CD8-positive, alpha-beta memory T cell (primary cell): ENCODE measurements at regions not wholly inside any gene's neighbourhood (a gene's known extent, or its start where the extent isn't known, plus 50 kb on each side); places are given as distances from the start of the nearest gene placed in this dataset.

Experiments
- CTCF ChIA-PET: fragments of 350-600 bp; sonication (Branson Sonifier 250); formaldehyde crosslinking; loops from one replicate; lab custom pipeline; 2021; ENCODE audit warnings: antibody characterized with exemption; lab: Charles Lee
- POLR2A ChIA-PET: fragments of 350-600 bp; sonication (Branson Sonifier 250); formaldehyde crosslinking; loops from one replicate; lab custom pipeline; 2021; ENCODE audit warnings: antibody characterized with exemption; lab: Charles Lee
- DNase-seq, 5 donors: peaks; one replicate each; pipeline versions ENCODE4 v3.0.0 to v3.0.0-alpha.2; 2020 to 2022; ENCODE audit warnings: mixed read lengths in 1 of 5
- H3K27ac ChIP-seq: one replicate; pipeline ENCODE4 v1.7.0; 2013; ENCODE audit warnings: low read depth, mild to moderate bottlenecking, low read length, moderate library complexity
- H3K27me3 ChIP-seq: 2 replicates; pipeline ENCODE4 v1.7.0; 2013; ENCODE audit warnings: low read length, mild to moderate bottlenecking; ENCODE audit not compliant: insufficient read depth, poor library complexity, severe bottlenecking
- H3K36me3 ChIP-seq: 2 replicates; pipeline ENCODE4 v1.7.0; 2013; ENCODE audit warnings: mild to moderate bottlenecking, low read length, moderate library complexity; ENCODE audit not compliant: insufficient read depth
- H3K4me1 ChIP-seq: 2 replicates; pipeline ENCODE4 v1.7.0; 2013; ENCODE audit warnings: mild to moderate bottlenecking, low read length, moderate library complexity; ENCODE audit not compliant: insufficient read depth
- H3K4me3 ChIP-seq: 2 replicates; pipeline ENCODE4 v1.7.0; 2013; ENCODE audit warnings: mild to moderate bottlenecking, low read length
- H3K9me3 ChIP-seq: 2 replicates; pipeline ENCODE4 v1.7.0; 2013; ENCODE audit warnings: mild to moderate bottlenecking, low read length
- H3K27ac Mint-ChIP-seq, 8 donors: one replicate each; pipeline ENCODE4 v1.8.0; 2020 to 2021; ENCODE audit warnings: mixed read lengths in 8 of 8, mild to moderate bottlenecking in 6 of 8, inconsistent platforms in 3 of 8, moderate library complexity in 3 of 8
- H3K27me3 Mint-ChIP-seq, 2 donors: one replicate each; pipeline ENCODE4 v1.8.0; 2020 to 2021; ENCODE audit warnings: mixed read lengths in 2 of 2, mild to moderate bottlenecking in 1 of 2, moderate library complexity in 1 of 2
- H3K36me3 Mint-ChIP-seq, 3 donors: one replicate each; pipeline ENCODE4 v1.8.0; 2020 to 2021; ENCODE audit warnings: mixed read lengths in 3 of 3, inconsistent platforms in 1 of 3, mild to moderate bottlenecking in 1 of 3
- H3K4me1 Mint-ChIP-seq, 3 donors: one replicate each; pipeline ENCODE4 v1.8.0; 2020 to 2021; ENCODE audit warnings: mixed read lengths in 3 of 3, inconsistent platforms in 1 of 3, mild to moderate bottlenecking in 1 of 3
- H3K4me3 Mint-ChIP-seq, 7 donors: one replicate each; pipeline ENCODE4 v1.8.0; 2020 to 2021; ENCODE audit warnings: mixed read lengths in 7 of 7, mild to moderate bottlenecking in 6 of 7, moderate library complexity in 4 of 7, inconsistent platforms in 2 of 7
- H3K9me3 Mint-ChIP-seq, 5 donors: one replicate each; pipeline ENCODE4 v1.8.0; 2020 to 2022; ENCODE audit warnings: mixed read lengths in 5 of 5, mild to moderate bottlenecking in 3 of 5, moderate library complexity in 2 of 5, inconsistent platforms in 1 of 5

GRCh38 chr17:73715769-73716168 is 71.5 kb upstream of the SDK2 start:
- Histone ChIP-seq H3K36me3 (no peaks in the 10 kb centered on the region), H3K4me3 (no peak overlapping the region), H3K4me1 (peaks cover 13% of the 10 kb centered on the region), H3K9me3 (no peaks in the 10 kb centered on the region), H3K27ac (no peak overlapping the region), H3K27me3 (no peaks in the 10 kb centered on the region)
- H3K4me1 Mint-ChIP-seq: peaks cover 1 to 19% (median 7%) of the 10 kb centered on the region in 3 donors
- DNase-seq: no peak
- no peak overlapping the region for H3K4me3 Mint-ChIP-seq
- H3K9me3 Mint-ChIP-seq: peaks cover 0 to 2% (median 0%) of the 10 kb centered on the region in 5 donors
- H3K36me3 Mint-ChIP-seq: peaks cover 0 to 2% (median 0%) of the 10 kb centered on the region in 3 donors
- POLR2A ChIA-PET: no interaction called here
- CTCF ChIA-PET: no interaction called here
- H3K27me3 Mint-ChIP-seq: peaks cover 5 to 18% of the 10 kb centered on the region in 2 donors
- H3K27ac Mint-ChIP-seq: no peak overlapping the region

- H3K4me3 ChIP-seq: no peak overlapping the region
- no peaks in the 10 kb centered on the region for H3K9me3 ChIP-seq
- no peaks in the 10 kb centered on the region for H3K36me3 ChIP-seq
- peaks cover 28% of the 10 kb centered on the region for H3K4me1 ChIP-seq
- H3K27ac Mint-ChIP-seq: no peak overlapping the region
- H3K4me3 Mint-ChIP-seq: no peak overlapping the region
- ChIA-PET CTCF (no interaction called here), POLR2A (no interaction called here)
- H3K36me3 Mint-ChIP-seq: peaks cover 0 to 2% (median 0%) of the 10 kb centered on the region in 3 donors
- H3K9me3 Mint-ChIP-seq: peaks cover 0 to 2% (median 0%) of the 10 kb centered on the region in 5 donors
- H3K27me3 Mint-ChIP-seq: peaks cover 4 to 5% of the 10 kb centered on the region in 2 donors
- no peaks in the 10 kb centered on the region for H3K27me3 ChIP-seq
- no peak for DNase-seq
- peaks cover 12 to 33% (median 21%) of the 10 kb centered on the region in 3 donors for H3K4me1 Mint-ChIP-seq
- no peak overlapping the region for H3K27ac ChIP-seq
Measured at GRCh38 chr17:73717690-73718089, 73.4 kb upstream of the SDK2 start.

- DNase-seq: no peak
- H3K4me1 Mint-ChIP-seq: peaks cover 19 to 40% (median 28%) of the 10 kb centered on the region in 3 donors
- ChIA-PET POLR2A (no interaction called here), CTCF (no interaction called here)
- Histone ChIP-seq H3K4me3 (no peak overlapping the region), H3K27me3 (no peaks in the 10 kb centered on the region), H3K36me3 (no peaks in the 10 kb centered on the region), H3K9me3 (no peaks in the 10 kb centered on the region), H3K27ac (no peak overlapping the region), H3K4me1 (peaks cover 35% of the 10 kb centered on the region)
- H3K9me3 Mint-ChIP-seq: peaks cover 0 to 2% (median 0%) of the 10 kb centered on the region in 5 donors
- H3K27me3 Mint-ChIP-seq: peaks cover 2 to 5% of the 10 kb centered on the region in 2 donors
- no peak overlapping the region for H3K4me3 Mint-ChIP-seq
- H3K36me3 Mint-ChIP-seq: peaks cover 0 to 2% (median 0%) of the 10 kb centered on the region in 3 donors
- H3K27ac Mint-ChIP-seq: peak overlapping the region in 1 of 8 donors; percentile 78
Measured at GRCh38 chr17:73718362-73718761, 74.1 kb upstream of the SDK2 start.

GRCh38 chr17:73718912-73719311 is 74.7 kb upstream of the SDK2 start:
- peaks cover 0 to 2% (median 0%) of the 10 kb centered on the region in 5 donors for H3K9me3 Mint-ChIP-seq
- Histone ChIP-seq H3K4me1 (peaks cover 41% of the 10 kb centered on the region), H3K9me3 (no peaks in the 10 kb centered on the region), H3K4me3 (no peak overlapping the region), H3K27me3 (no peaks in the 10 kb centered on the region), H3K36me3 (no peaks in the 10 kb centered on the region), H3K27ac (no peak overlapping the region)
- peaks cover 24 to 46% (median 32%) of the 10 kb centered on the region in 3 donors for H3K4me1 Mint-ChIP-seq
- CTCF ChIA-PET: no interaction called here
- H3K27ac Mint-ChIP-seq: peak overlapping the region in 2 of 8 donors; percentile 47 to 62
- H3K4me3 Mint-ChIP-seq: peak overlapping the region in 1 of 7 donors; percentile 10
- H3K27me3 Mint-ChIP-seq: peaks cover 0 to 5% of the 10 kb centered on the region in 2 donors
- POLR2A ChIA-PET: no interaction called here
- peaks cover 0 to 2% (median 0%) of the 10 kb centered on the region in 3 donors for H3K36me3 Mint-ChIP-seq
- no peak for DNase-seq

GRCh38 chr17:73719588-73720071 is 75.4 kb upstream of the SDK2 start:
- Histone ChIP-seq H3K4me3 (no peak overlapping the region), H3K4me1 (peaks cover 46% of the 10 kb centered on the region), H3K36me3 (no peaks in the 10 kb centered on the region), H3K27me3 (no peaks in the 10 kb centered on the region), H3K9me3 (no peaks in the 10 kb centered on the region), H3K27ac (no peak overlapping the region)
- Mint-ChIP-seq H3K4me1 (peaks cover 24 to 46% (median 32%) of the 10 kb centered on the region in 3 donors), H3K4me3 (no peak overlapping the region), H3K36me3 (peaks cover 0 to 2% (median 0%) of the 10 kb centered on the region in 3 donors), H3K27ac (peak overlapping the region in 1 of 8 donors; percentile 72), H3K9me3 (peaks cover 0 to 2% (median 0%) of the 10 kb centered on the region in 5 donors), H3K27me3 (peaks cover 0 to 3% of the 10 kb centered on the region in 2 donors)
- DNase-seq: no peak
- ChIA-PET CTCF (interaction anchor here (3.0 kb wide), 1 partner anchor 9 kb away, joined by 21 read pairs; no protein-coding TSS in a partner anchor), POLR2A (no interaction called here)

GRCh38 chr17:73720187-73720834 is 76.1 kb upstream of the SDK2 start:
- no peak overlapping the region for H3K4me3 ChIP-seq
- POLR2A ChIA-PET: no interaction called here
- Mint-ChIP-seq H3K27ac (peak overlapping the region in 1 of 8 donors; percentile 63), H3K27me3 (peaks cover 0 to 3% of the 10 kb centered on the region in 2 donors), H3K4me3 (no peak overlapping the region), H3K4me1 (peaks cover 24 to 46% (median 32%) of the 10 kb centered on the region in 3 donors), H3K9me3 (peaks cover 0 to 2% (median 0%) of the 10 kb centered on the region in 5 donors), H3K36me3 (peaks cover 0 to 2% (median 0%) of the 10 kb centered on the region in 3 donors)
- no peaks in the 10 kb centered on the region for H3K27me3 ChIP-seq
- no peak overlapping the region for H3K27ac ChIP-seq
- CTCF ChIA-PET: interaction anchor here (0.9 to 3.0 kb wide), 2 partner anchors 10 to 350 kb away, joined by 3 to 21 read pairs; no protein-coding TSS in a partner anchor
- peak in 1 of 5 donors; percentile 14 for DNase-seq
- no peaks in the 10 kb centered on the region for H3K9me3 ChIP-seq
- no peaks in the 10 kb centered on the region for H3K36me3 ChIP-seq
- H3K4me1 ChIP-seq: peaks cover 46% of the 10 kb centered on the region

- Histone ChIP-seq H3K4me1 (peaks cover 46% of the 10 kb centered on the region), H3K36me3 (no peaks in the 10 kb centered on the region), H3K27ac (no peak overlapping the region), H3K4me3 (peak overlapping the region; percentile 38), H3K9me3 (no peaks in the 10 kb centered on the region), H3K27me3 (no peaks in the 10 kb centered on the region)
- ChIA-PET CTCF (interaction anchor here (2.0 to 3.0 kb wide), 2 partner anchors 12 to 292 kb away, joined by 7 to 21 read pairs; no protein-coding TSS in a partner anchor), POLR2A (interaction anchor here (1.2 kb wide), 1 partner anchor 131 kb away, joined by 3 read pairs; no protein-coding TSS in a partner anchor)
- Mint-ChIP-seq H3K27me3 (peaks cover 0 to 3% of the 10 kb centered on the region in 2 donors), H3K36me3 (peaks cover 0 to 2% (median 0%) of the 10 kb centered on the region in 3 donors), H3K4me3 (peak overlapping the region in 6 of 7 donors; percentile 13 to 64 (median 52)), H3K27ac (peak overlapping the region in 7 of 8 donors; percentile 58 to 89 (median 74)), H3K9me3 (peaks cover 0 to 2% (median 0%) of the 10 kb centered on the region in 5 donors), H3K4me1 (peaks cover 24 to 46% (median 32%) of the 10 kb centered on the region in 3 donors)
- peak in 3 of 5 donors; percentile 56 to 77 (median 61) for DNase-seq
Measured at GRCh38 chr17:73722165-73722564, 77.9 kb upstream of the SDK2 start.

- Histone ChIP-seq H3K4me1 (peaks cover 46% of the 10 kb centered on the region), H3K27me3 (no peaks in the 10 kb centered on the region), H3K27ac (no peak overlapping the region), H3K4me3 (no peak overlapping the region), H3K36me3 (no peaks in the 10 kb centered on the region), H3K9me3 (no peaks in the 10 kb centered on the region)
- Mint-ChIP-seq H3K9me3 (no peaks in the 10 kb centered on the region), H3K36me3 (peaks cover 0 to 2% (median 0%) of the 10 kb centered on the region in 3 donors), H3K27ac (peak overlapping the region in 4 of 8 donors; percentile 5 to 84 (median 48)), H3K27me3 (peaks cover 3% of the 10 kb centered on the region in 2 donors), H3K4me1 (peaks cover 24 to 46% (median 32%) of the 10 kb centered on the region in 3 donors), H3K4me3 (no peak overlapping the region)
- ChIA-PET CTCF (interaction anchor here (1.3 to 2.8 kb wide), 3 partner anchors 13 to 293 kb away, joined by 3 to 10 read pairs (median 7); no protein-coding TSS in a partner anchor), POLR2A (no interaction called here)
- DNase-seq: no peak
Measured at GRCh38 chr17:73723317-73723716, 79.1 kb upstream of the SDK2 start.
